Natural killer cell (primary cell): ENCODE measurements at regions not wholly inside any gene's neighbourhood (a gene's known extent, or its start where the extent isn't known, plus 50 kb on each side); places are given as distances from the start of the nearest gene placed in this dataset.

ENCODE experiments used
- ATAC-seq, 3 donors: fragments of 150-1000 bp in 2 of 3; fragments of 200-7000 bp in 1 of 3; cut with Tn5 transposase; 1 replicate in 1 of 3; 2 replicates in 2 of 3; pipeline ENCODE4 v1.10.0; 2021; ENCODE audit warnings: mild to moderate bottlenecking in 2 of 3, moderate library complexity in 2 of 3
- DNase-seq, 2 donors: peaks; one replicate each; pipeline versions ENCODE4 v3.0.0 to v3.0.0-alpha.2; 2013 to 2021; ENCODE audit warnings: mixed read lengths in 1 of 2
- H3K27ac ChIP-seq: one replicate; pipeline ENCODE4 v1.5.1; 2013; ENCODE audit warnings: mild to moderate bottlenecking, low read length
- H3K27me3 ChIP-seq: one replicate; pipeline ENCODE4 v1.6.1; 2013; ENCODE audit warnings: low read length; ENCODE audit not compliant: control insufficient read depth, insufficient read depth
- H3K36me3 ChIP-seq: one replicate; pipeline ENCODE4 v1.6.1; 2013; ENCODE audit warnings: low read length; ENCODE audit not compliant: control insufficient read depth, insufficient read depth
- H3K4me1 ChIP-seq: one replicate; pipeline ENCODE4 v1.6.1; 2013; ENCODE audit warnings: low read length; ENCODE audit not compliant: control insufficient read depth, insufficient read depth
- H3K4me3 ChIP-seq: one replicate; pipeline ENCODE4 v1.5.1; 2013; ENCODE audit warnings: low read length
- H3K9me3 ChIP-seq: one replicate; pipeline ENCODE4 v1.6.1; 2013; ENCODE audit warnings: low read length; ENCODE audit not compliant: control insufficient read depth, insufficient read depth
- H3K27ac Mint-ChIP-seq, 2 donors: one replicate each; pipeline ENCODE4 v1.8.0; 2022; ENCODE audit warnings: mild to moderate bottlenecking in 2 of 2, mixed read lengths in 2 of 2, moderate library complexity in 1 of 2
- H3K27me3 Mint-ChIP-seq, 2 donors: one replicate each; pipeline ENCODE4 v1.8.0; 2022; ENCODE audit warnings: low read depth in 2 of 2, mixed read lengths in 2 of 2
- H3K36me3 Mint-ChIP-seq: one replicate; pipeline ENCODE4 v1.8.0; 2022; ENCODE audit warnings: mixed read lengths
- H3K4me1 Mint-ChIP-seq, 2 donors: one replicate each; pipeline ENCODE4 v1.8.0; 2022; ENCODE audit warnings: mixed read lengths in 2 of 2
- H3K4me3 Mint-ChIP-seq: one replicate; pipeline ENCODE4 v1.8.0; 2022; ENCODE audit warnings: mild to moderate bottlenecking, moderate library complexity, mixed read lengths
- H3K9me3 Mint-ChIP-seq, 2 donors: one replicate each; pipeline ENCODE4 v1.8.0; 2022; ENCODE audit warnings: mixed read lengths in 2 of 2
- WGBS: methylation state at CpG from one replicate; pipeline ENCODE4 v1.1.7; 2013; ENCODE audit warnings: missing lambda C conversion rate; ENCODE audit not compliant: insufficient coverage; 5-methylcytosine and 5-hydroxymethylcytosine counted together
- intact Hi-C: fragments of 100-400 bp; cut with micrococcal nuclease; formaldehyde crosslinking; loops from one replicate; pipeline ENCODE4 v1.14.2; 2022
- TF ChIP-seq, protein P1 (sequence below): fragments of 200-600 bp; IDR thresholded peaks from one replicate; pipeline ENCODE4 v1.8.0; 2022; ENCODE audit warnings: antibody characterized with exemption

DNA sequence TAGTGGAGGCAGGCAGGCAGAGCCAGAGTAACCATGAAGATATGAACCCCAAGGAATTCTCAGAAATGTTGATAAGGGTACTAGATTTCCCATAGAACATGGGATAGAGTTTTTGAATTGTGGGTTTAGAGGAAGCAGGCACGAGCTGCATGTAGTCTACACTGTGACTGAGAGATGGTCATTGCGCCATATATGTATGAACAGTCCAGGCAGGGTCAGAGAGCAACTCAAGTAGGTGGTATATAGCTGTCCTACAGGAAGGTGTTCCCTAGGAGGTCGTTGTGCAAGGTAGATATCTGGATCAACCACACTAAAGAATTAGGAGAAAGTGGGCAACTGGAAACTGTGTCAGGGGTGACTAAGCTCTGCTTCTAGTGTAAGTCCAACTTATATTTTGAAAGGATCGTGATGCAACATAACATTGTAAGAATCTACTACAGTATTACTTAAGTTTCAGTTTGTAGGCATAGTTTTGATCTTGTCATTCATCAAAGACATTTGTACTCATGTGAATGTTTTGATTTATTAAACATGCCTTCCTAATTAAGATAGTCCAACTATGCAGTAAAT lies 94.6 kb downstream of the HPGD start:
- Histone ChIP-seq H3K4me3 (no peak overlapping the region), H3K9me3 (no peaks in the 10 kb centered on the region), H3K27me3 (no peaks in the 10 kb centered on the region), H3K27ac (no peak overlapping the region), H3K36me3 (no peaks in the 10 kb centered on the region), H3K4me1 (no peaks in the 10 kb centered on the region)
- no peak for DNase-seq
- peaks cover 4 to 8% of the 10 kb centered on the region in 2 donors for H3K27me3 Mint-ChIP-seq
- no peaks in the 10 kb centered on the region for H3K36me3 Mint-ChIP-seq
- H3K4me1 Mint-ChIP-seq, result peaks cover 9% of the 10 kb centered on the region in 2 donors
- 76% methylated on average over 3 of the region's 4 CpGs for WGBS
- intact Hi-C loops, result no loop called here
- no peak for ATAC-seq
- H3K27ac Mint-ChIP-seq, result no peak overlapping the region
- no peak overlapping the region for H3K4me3 Mint-ChIP-seq
- TF ChIP-seq, protein P1, sequence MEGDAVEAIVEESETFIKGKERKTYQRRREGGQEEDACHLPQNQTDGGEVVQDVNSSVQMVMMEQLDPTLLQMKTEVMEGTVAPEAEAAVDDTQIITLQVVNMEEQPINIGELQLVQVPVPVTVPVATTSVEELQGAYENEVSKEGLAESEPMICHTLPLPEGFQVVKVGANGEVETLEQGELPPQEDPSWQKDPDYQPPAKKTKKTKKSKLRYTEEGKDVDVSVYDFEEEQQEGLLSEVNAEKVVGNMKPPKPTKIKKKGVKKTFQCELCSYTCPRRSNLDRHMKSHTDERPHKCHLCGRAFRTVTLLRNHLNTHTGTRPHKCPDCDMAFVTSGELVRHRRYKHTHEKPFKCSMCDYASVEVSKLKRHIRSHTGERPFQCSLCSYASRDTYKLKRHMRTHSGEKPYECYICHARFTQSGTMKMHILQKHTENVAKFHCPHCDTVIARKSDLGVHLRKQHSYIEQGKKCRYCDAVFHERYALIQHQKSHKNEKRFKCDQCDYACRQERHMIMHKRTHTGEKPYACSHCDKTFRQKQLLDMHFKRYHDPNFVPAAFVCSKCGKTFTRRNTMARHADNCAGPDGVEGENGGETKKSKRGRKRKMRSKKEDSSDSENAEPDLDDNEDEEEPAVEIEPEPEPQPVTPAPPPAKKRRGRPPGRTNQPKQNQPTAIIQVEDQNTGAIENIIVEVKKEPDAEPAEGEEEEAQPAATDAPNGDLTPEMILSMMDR, result no peak
- H3K9me3 Mint-ChIP-seq, result no peaks in the 10 kb centered on the region

- intact Hi-C loops, result no loop called here
- WGBS, result no CpG with 5 or more reads among the region's 1 CpG
- Histone ChIP-seq H3K27me3 (no peaks in the 10 kb centered on the region), H3K36me3 (no peaks in the 10 kb centered on the region), H3K9me3 (no peaks in the 10 kb centered on the region), H3K4me3 (no peak overlapping the region), H3K4me1 (no peaks in the 10 kb centered on the region), H3K27ac (no peak overlapping the region)
- ATAC-seq, result no peak
- H3K4me1 Mint-ChIP-seq, result peaks cover 9 to 10% of the 10 kb centered on the region in 2 donors
- no peak overlapping the region for H3K27ac Mint-ChIP-seq
- TF ChIP-seq, protein P1, result no peak
- H3K27me3 Mint-ChIP-seq, result peaks cover 4 to 8% of the 10 kb centered on the region in 2 donors
- no peak overlapping the region for H3K4me3 Mint-ChIP-seq
- no peaks in the 10 kb centered on the region for H3K36me3 Mint-ChIP-seq
- no peak for DNase-seq
- no peaks in the 10 kb centered on the region for H3K9me3 Mint-ChIP-seq
Observed at GRCh38 chr4:174425669-174426068, 96.6 kb downstream of the HPGD start.

DNA sequence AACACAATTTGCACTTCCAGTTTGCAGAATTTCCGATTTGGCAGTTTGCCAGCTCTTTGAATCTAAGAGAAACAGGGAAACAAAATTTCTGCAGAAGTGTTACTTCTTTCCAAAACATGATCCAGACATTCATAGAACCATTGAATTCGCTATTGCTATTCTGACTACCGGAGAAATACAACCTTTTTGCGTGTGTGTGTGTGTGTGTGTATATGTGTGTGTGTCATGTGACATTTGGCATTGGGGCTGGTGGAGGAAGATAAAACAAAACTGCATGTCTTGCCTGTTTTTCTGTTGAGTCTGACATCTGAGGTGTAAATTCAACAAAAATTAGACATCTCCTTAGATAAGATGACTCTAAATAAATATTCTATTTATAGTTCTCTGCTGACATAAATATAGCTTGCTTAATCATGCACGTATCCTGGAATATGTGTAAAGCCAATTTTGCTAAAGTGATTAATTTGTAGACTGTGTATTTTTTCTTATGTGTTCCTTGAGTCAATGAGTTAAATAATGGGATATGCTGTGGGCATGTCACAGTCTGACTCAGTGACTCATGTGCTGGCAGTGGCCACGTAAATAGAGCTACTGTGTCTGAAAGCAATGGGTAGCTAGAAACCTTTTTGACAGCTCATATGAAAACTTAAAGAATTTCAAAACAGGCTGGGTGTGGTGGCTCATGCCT lies 98.9 kb downstream of the HPGD start:
- Mint-ChIP-seq H3K4me3 (no peak overlapping the region), H3K27me3 (peaks cover 4 to 8% of the 10 kb centered on the region in 2 donors), H3K4me1 (peaks cover 17 to 18% of the 10 kb centered on the region in 2 donors), H3K9me3 (no peaks in the 10 kb centered on the region), H3K27ac (no peak overlapping the region), H3K36me3 (no peaks in the 10 kb centered on the region)
- H3K27me3 ChIP-seq, result no peaks in the 10 kb centered on the region
- TF ChIP-seq, protein P1, result no peak
- H3K36me3 ChIP-seq, result no peaks in the 10 kb centered on the region
- 21% methylated on average over 5 of the region's 6 CpGs for WGBS
- no peak overlapping the region for H3K4me3 ChIP-seq
- H3K9me3 ChIP-seq, result no peaks in the 10 kb centered on the region
- intact Hi-C loops, result no loop called here
- no peaks in the 10 kb centered on the region for H3K4me1 ChIP-seq
- DNase-seq (peak in 1 of 2 donors; percentile 45), ATAC-seq (no peak)
- no peak overlapping the region for H3K27ac ChIP-seq

GRCh38 chr4:174422893-174423256 lies 99.4 kb downstream of the HPGD start:
- Histone ChIP-seq H3K27ac (no peak overlapping the region), H3K4me1 (no peaks in the 10 kb centered on the region), H3K27me3 (no peaks in the 10 kb centered on the region), H3K4me3 (no peak overlapping the region), H3K9me3 (no peaks in the 10 kb centered on the region), H3K36me3 (no peaks in the 10 kb centered on the region)
- Mint-ChIP-seq H3K4me3 (no peak overlapping the region), H3K27me3 (peaks cover 4 to 8% of the 10 kb centered on the region in 2 donors), H3K9me3 (no peaks in the 10 kb centered on the region), H3K27ac (no peak overlapping the region), H3K36me3 (no peaks in the 10 kb centered on the region), H3K4me1 (peaks cover 17 to 18% of the 10 kb centered on the region in 2 donors)
- ATAC-seq (no peak), DNase-seq (no peak)
- intact Hi-C loops, result no loop called here
- TF ChIP-seq, protein P1, result no peak
